ENCODE measurements at regions not wholly inside any gene's neighbourhood (a gene's known extent, or its start where the extent isn't known, plus 50 kb on each side); places are given as distances from the start of the nearest gene placed in this dataset.

DNA sequence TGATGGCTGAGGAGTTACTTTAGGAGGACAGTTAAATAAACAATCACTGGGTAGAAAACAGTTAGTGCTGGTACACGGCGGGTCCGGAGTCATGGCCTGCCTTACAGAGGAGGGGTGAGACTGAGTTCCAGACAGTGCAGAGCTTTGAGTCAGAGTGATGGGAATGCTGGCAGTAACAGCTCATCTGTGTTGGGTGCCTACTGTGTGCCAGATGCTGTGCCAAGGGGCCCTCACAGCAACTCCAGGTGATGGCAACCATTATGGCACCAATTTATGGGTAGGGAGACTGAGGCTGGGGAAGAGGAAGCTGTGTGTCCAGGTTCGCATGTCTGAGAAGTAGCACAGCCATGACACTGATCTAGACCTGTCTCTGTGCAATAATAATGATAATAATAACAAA lies 132.6 kb downstream of the CEBPB start:
- TF ChIP-seq CTCF (IDR thresholded peaks at IDR 0.05) = no peak
- no peak for ATAC-seq
- H3K9me3 ChIP-seq = no peaks in the 10 kb centered on the region
- H3K36me3 ChIP-seq (ENCODE audit: insufficient read depth in 1 of 2, low read depth in 1 of 2) = no peaks in the 10 kb centered on the region
- no peak overlapping the region for H3K4me3 ChIP-seq
- peaks cover 17% of the 10 kb centered on the region for H3K4me1 ChIP-seq
- H3K27me3 ChIP-seq (ENCODE audit: insufficient read depth in 3 of 3, low read length in 2 of 3) = no peaks in the 10 kb centered on the region
- DNase-seq = no peak
- intact Hi-C loops (cut with DNase I) = no loop called here
- WGBS, 3 donors = 91 to 96% (median 95%) methylated on average over 4 of the region's 4 CpGs
- H3K27ac ChIP-seq = no peak overlapping the region

DNA sequence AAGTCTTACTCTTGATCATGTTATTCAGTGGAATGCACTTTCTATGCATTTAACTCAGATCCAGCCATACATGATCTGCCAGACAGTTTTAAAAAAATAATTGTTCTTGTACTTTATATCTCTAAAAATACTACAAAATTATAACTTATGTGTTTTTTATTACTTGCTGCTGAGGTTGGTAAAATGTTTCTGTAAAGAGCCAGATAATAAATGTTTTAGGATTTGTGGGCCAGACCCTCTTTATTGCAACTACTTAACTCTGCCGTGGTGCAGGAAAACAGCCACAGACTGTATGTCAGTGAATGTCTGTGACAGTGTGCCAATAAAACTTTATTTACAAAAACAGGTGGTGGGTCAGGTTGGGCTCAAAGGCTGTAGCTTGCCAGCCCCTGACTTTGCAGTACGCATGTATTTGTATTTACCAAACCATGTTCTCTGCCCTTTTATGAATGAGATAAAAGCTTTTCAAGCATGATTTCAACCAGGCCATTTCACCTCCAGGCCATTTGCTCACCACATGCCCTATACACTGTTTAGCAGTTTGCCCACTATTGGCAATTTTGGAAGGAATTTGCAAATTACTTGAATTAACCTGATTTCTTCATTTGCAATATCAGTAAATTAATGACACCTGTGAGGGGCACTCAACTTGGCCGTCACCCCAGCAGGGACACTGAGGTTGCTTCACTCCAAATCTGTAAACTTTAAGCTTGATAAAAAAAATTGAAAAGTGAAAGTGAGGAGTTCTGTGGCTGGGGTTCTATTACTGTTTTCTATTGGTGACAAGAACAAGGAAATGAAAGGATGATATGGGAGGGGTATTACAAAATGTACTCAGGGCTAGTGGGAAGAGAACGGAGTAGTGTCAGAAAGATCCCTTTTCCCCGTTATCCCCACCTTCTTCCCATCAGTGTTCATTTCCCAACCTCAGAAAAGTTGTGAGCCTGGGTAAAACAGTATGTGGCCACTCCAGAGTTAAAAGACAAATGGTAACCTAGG lies 133.4 kb downstream of the CEBPB start:
- Histone ChIP-seq H3K4me3 (no peak overlapping the region), H3K36me3 (ENCODE audit: insufficient read depth in 1 of 2, low read depth in 1 of 2) (no peaks in the 10 kb centered on the region), H3K9me3 (no peaks in the 10 kb centered on the region), H3K27me3 (ENCODE audit: insufficient read depth in 3 of 3, low read length in 2 of 3) (no peaks in the 10 kb centered on the region), H3K4me1 (peaks cover 17% of the 10 kb centered on the region), H3K27ac (no peak overlapping the region)
- DNase-seq (no peak), ATAC-seq (no peak)
- intact Hi-C loops (cut with DNase I) = no loop called here
- no peak for TF ChIP-seq CTCF (IDR thresholded peaks at IDR 0.05)
- 85 to 90% (median 87%) methylated on average over 5 of the region's 5 CpGs for WGBS, 3 donors

DNA sequence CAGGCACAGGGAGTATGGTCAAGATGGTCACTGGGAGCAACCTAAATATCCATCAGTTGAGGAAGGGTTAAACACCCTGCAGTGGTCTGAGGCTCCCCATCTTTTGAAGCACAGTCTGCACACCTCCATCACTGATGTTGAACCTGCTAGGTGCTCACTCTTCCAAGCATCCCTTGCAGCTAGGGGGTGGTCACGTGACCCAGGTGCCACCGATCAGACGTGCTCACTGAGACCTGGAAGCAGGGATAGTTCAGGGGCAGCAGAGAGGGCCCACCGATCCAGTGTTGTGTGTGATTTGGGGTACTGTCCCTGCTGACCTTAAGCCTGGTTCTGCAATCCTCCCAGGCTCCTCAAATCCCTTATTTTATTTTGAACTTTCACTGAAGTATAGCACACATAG lies 134.6 kb downstream of the CEBPB start:
- ATAC-seq = no peak
- peaks cover 17% of the 10 kb centered on the region for H3K4me1 ChIP-seq
- no peaks in the 10 kb centered on the region for H3K27me3 ChIP-seq (ENCODE audit: insufficient read depth in 3 of 3, low read length in 2 of 3)
- WGBS, 3 donors = 83 to 89% (median 84%) methylated on average over 4 of the region's 4 CpGs
- H3K27ac ChIP-seq = no peak overlapping the region
- no peak for TF ChIP-seq CTCF (IDR thresholded peaks at IDR 0.05)
- H3K4me3 ChIP-seq = no peak overlapping the region
- intact Hi-C loops (cut with DNase I) = no loop called here
- no peaks in the 10 kb centered on the region for H3K9me3 ChIP-seq
- DNase-seq = no peak
- H3K36me3 ChIP-seq (ENCODE audit: insufficient read depth in 1 of 2, low read depth in 1 of 2) = no peaks in the 10 kb centered on the region

DNA sequence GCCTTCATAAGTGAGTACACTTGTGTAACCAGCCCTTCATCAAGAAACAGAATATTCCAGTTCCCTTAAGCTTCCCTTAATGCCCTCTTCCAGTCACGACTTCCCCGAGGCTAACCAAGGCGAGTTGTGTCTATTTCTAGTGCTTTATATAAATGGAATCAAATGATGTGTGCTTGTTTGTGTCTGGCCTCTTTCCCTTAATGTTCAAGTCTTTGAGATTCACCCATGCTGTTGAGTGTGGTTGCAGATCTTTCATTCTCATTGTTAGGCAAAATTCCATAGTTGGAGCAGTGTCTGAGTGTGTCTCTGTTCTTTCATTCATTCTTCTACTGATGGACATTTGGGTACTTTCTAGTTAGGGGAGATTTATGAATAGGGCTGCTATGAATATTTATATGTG lies 135.0 kb downstream of the CEBPB start:
- WGBS, 3 donors = 22 to 36% (median 36%) methylated on average over 3 of the region's 3 CpGs
- DNase-seq (no peak), ATAC-seq (peak in 1 of 4 donors; percentile 37)
- H3K4me1 ChIP-seq = peaks cover 15% of the 10 kb centered on the region
- no peaks in the 10 kb centered on the region for H3K36me3 ChIP-seq (ENCODE audit: insufficient read depth in 1 of 2, low read depth in 1 of 2)
- no peaks in the 10 kb centered on the region for H3K9me3 ChIP-seq
- no peaks in the 10 kb centered on the region for H3K27me3 ChIP-seq (ENCODE audit: insufficient read depth in 3 of 3, low read length in 2 of 3)
- H3K4me3 ChIP-seq = no peak overlapping the region
- intact Hi-C loops (cut with DNase I) = no loop called here
- no peak for TF ChIP-seq CTCF (IDR thresholded peaks at IDR 0.05)
- no peak overlapping the region for H3K27ac ChIP-seq
